HG02642 (cell line): ENCODE measurements at regions not wholly inside any gene's neighbourhood (a gene's known extent, or its start where the extent isn't known, plus 50 kb on each side); places are given as distances from the start of the nearest gene placed in this dataset.

Source experiments
- ATAC-seq: cut with Tn5 transposase; IDR thresholded peaks from one replicate; pipeline ENCODE4 v1.9.1; 2021; ENCODE audit warnings: mild to moderate bottlenecking; ENCODE audit not compliant: unreplicated experiment, poor library complexity

- no peak for ATAC-seq
Observed at GRCh38 chr4:41883988-41884734, 51.1 kb upstream of the TMEM33 start.

- peak; percentile 66 for ATAC-seq
Observed at GRCh38 chr4:41882625-41883347, 52.4 kb upstream of the TMEM33 start.

GRCh38 chr4:41881981-41882624 is 53.1 kb upstream of the TMEM33 start:
- no peak for ATAC-seq

- ATAC-seq, result no peak
Observed at GRCh38 chr4:41880840-41881831, 54.1 kb upstream of the TMEM33 start.

- ATAC-seq, result no peak
Observed at GRCh38 chr4:41880022-41880837, 55.0 kb upstream of the TMEM33 start.

GRCh38 chr4:41879552-41879951 is 55.7 kb upstream of the TMEM33 start:
- no peak for ATAC-seq

GRCh38 chr4:41878991-41879491 is 56.2 kb upstream of the TMEM33 start:
- no peak for ATAC-seq

GRCh38 chr4:41878170-41878969 is 56.9 kb upstream of the TMEM33 start:
- ATAC-seq, result no peak

GRCh38 chr4:41877020-41877796 is 58.0 kb upstream of the TMEM33 start:
- ATAC-seq, result no peak

- ATAC-seq, result no peak
Observed at GRCh38 chr4:41874873-41875272, 60.4 kb upstream of the TMEM33 start.

- ATAC-seq, result no peak
Observed at GRCh38 chr4:41874398-41874797, 60.8 kb upstream of the TMEM33 start.

- ATAC-seq, result no peak
Observed at GRCh38 chr4:41873380-41874295, 61.6 kb upstream of the TMEM33 start.

GRCh38 chr4:41870035-41870434 is 65.2 kb upstream of the TMEM33 start:
- no peak for ATAC-seq

GRCh38 chr4:41866799-41867677 is 68.2 kb upstream of the TMEM33 start:
- no peak for ATAC-seq

GRCh38 chr4:41865981-41866798 is 69.0 kb upstream of the TMEM33 start:
- ATAC-seq, result no peak
